ENCODE measurements at regions not wholly inside any gene's neighbourhood (a gene's known extent, or its start where the extent isn't known, plus 50 kb on each side); places are given as distances from the start of the nearest gene placed in this dataset.

DNA sequence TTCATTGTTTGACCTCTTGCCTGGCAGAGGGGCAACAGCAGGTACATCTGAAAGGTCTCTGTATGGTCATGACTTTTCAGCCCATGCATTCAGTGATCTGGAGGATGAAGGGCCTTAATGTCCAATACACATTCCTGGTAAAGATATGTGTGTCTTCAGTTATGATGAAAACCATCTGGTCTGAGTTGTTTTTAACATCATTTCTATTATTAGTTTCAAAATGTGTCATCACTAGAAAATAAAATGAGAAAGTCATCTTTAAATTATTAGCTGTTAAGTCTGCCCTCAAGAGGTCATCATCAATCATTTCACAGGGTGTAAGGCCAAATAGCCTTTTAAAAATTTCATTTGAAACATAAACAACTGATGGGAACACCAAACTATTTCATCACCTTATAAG is 92.1 kb upstream of the PLSCR4 start:
- no peaks in the 10 kb centered on the region for H3K9me3 ChIP-seq
- peaks cover 0 to 23% (median 0%) of the 10 kb centered on the region in 3 donors for H3K4me1 ChIP-seq
- no peak for ATAC-seq
- no peaks in the 10 kb centered on the region for H3K27me3 ChIP-seq
- peak overlapping the region in 3 of 4 donors; percentile 6 to 57 (median 26) for H3K27ac ChIP-seq
- H3K36me3 ChIP-seq = no peaks in the 10 kb centered on the region
- H3K4me3 ChIP-seq = no peak overlapping the region
- TF ChIP-seq POLR2AphosphoS5 (IDR thresholded peaks at IDR 0.05) = peak; percentile 91
- TF ChIP-seq, protein P1, sequence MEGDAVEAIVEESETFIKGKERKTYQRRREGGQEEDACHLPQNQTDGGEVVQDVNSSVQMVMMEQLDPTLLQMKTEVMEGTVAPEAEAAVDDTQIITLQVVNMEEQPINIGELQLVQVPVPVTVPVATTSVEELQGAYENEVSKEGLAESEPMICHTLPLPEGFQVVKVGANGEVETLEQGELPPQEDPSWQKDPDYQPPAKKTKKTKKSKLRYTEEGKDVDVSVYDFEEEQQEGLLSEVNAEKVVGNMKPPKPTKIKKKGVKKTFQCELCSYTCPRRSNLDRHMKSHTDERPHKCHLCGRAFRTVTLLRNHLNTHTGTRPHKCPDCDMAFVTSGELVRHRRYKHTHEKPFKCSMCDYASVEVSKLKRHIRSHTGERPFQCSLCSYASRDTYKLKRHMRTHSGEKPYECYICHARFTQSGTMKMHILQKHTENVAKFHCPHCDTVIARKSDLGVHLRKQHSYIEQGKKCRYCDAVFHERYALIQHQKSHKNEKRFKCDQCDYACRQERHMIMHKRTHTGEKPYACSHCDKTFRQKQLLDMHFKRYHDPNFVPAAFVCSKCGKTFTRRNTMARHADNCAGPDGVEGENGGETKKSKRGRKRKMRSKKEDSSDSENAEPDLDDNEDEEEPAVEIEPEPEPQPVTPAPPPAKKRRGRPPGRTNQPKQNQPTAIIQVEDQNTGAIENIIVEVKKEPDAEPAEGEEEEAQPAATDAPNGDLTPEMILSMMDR (IDR thresholded peaks at IDR 0.05) = no peak

DNA sequence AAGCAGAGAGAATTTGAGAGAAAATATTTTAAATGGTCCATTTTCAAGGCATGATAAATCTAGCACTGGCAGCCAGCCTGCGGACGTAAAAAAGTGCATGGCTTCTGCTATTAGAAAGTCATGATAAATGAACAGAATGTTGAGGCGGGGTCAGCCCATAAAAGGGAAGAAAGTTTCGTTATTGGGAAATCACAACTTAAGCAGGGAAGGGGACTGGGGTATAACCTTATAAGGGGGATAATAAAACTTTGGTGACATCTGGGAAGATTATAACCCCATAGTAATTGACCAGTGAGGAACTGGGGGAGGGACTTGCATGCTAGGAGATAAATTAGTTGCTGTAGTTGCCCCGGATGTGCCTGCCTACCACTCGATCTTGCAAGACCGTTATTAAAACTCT is 88.4 kb upstream of the PLSCR4 start:
- Histone ChIP-seq H3K4me1 (peaks cover 0 to 23% (median 0%) of the 10 kb centered on the region in 3 donors), H3K27me3 (no peaks in the 10 kb centered on the region), H3K36me3 (no peaks in the 10 kb centered on the region), H3K4me3 (peak overlapping the region; percentile 23 to 37), H3K9me3 (no peaks in the 10 kb centered on the region), H3K27ac (peak overlapping the region in 3 of 4 donors; percentile 20 to 55 (median 29))
- peak; percentile 51 for ATAC-seq
- WGBS, 2 donors (ENCODE audit: low coverage in 1 of 2) = 33 to 34% methylated on average over 7 of the region's 7 CpGs
- peak; percentile 76 for TF ChIP-seq POLR2AphosphoS5 (IDR thresholded peaks at IDR 0.05)
- TF ChIP-seq, protein P1 (IDR thresholded peaks at IDR 0.05) = no peak

DNA sequence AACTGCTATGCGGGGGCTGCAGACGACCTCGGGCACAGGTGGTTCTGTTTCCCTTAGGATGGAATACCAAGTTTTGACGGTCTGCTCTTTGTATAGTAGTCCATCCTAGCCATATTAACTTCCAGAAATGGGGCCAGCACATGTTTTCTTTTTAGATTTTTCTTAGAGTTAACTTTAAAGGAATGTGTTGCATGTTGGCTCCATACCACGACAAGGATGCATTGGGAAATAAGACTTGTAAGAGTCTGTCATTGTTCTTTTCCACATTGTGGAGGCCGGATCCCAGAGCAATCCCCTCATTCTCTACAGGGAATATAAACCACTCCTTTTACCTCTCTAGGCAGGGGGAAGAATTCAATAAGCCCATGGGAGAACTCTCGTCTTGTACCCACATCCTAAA is 87.1 kb upstream of the PLSCR4 start:
- Histone ChIP-seq H3K9me3 (no peaks in the 10 kb centered on the region), H3K4me1 (peaks cover 0 to 16% (median 0%) of the 10 kb centered on the region in 3 donors), H3K27me3 (no peaks in the 10 kb centered on the region), H3K27ac (no peak overlapping the region), H3K4me3 (no peak overlapping the region), H3K36me3 (no peaks in the 10 kb centered on the region)
- 75 to 81% methylated on average over 5 to 6 of the region's 7 CpGs for WGBS, 2 donors (ENCODE audit: low coverage in 1 of 2)
- ATAC-seq = no peak
- no peak for TF ChIP-seq EP300 (IDR thresholded peaks at IDR 0.05)
- no peak for TF ChIP-seq POLR2A (IDR thresholded peaks at IDR 0.05)
- TF ChIP-seq, protein P1 (IDR thresholded peaks at IDR 0.05) = no peak
- TF ChIP-seq POLR2AphosphoS5 (IDR thresholded peaks at IDR 0.05) = no peak

DNA sequence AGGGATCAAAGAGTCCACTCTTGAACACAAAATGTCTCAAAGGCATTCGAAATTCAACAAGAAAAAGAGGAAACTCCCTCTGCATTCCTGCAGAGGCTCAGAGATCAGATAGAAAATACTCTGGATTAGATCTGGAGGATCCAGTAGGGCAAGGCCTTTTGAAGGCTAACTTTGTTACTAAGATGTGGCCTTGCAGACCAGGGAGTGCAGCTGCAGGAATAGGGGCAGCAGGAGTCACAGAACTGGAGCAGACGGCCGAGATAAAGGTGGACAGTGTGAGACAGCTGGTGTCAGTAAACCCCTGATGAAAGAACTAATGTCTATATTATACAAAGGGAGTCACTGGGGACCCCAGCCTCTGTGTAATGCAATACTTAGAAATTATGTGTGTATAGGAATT is 84.5 kb upstream of the PLSCR4 start:
- Histone ChIP-seq H3K4me3 (no peak overlapping the region), H3K27ac (no peak overlapping the region), H3K9me3 (no peaks in the 10 kb centered on the region), H3K27me3 (no peaks in the 10 kb centered on the region), H3K36me3 (no peaks in the 10 kb centered on the region), H3K4me1 (peaks cover 0 to 8% (median 0%) of the 10 kb centered on the region in 3 donors)
- TF ChIP-seq POLR2A (IDR thresholded peaks at IDR 0.05) (no peak), POLR2AphosphoS5 (IDR thresholded peaks at IDR 0.05) (no peak), EP300 (IDR thresholded peaks at IDR 0.05) (no peak)
- TF ChIP-seq, protein P1 (IDR thresholded peaks at IDR 0.05) = no peak
- no peak for ATAC-seq
- WGBS, 2 donors (ENCODE audit: low coverage in 1 of 2) = 98 to 100% methylated on average over 2 to 3 of the region's 3 CpGs

DNA sequence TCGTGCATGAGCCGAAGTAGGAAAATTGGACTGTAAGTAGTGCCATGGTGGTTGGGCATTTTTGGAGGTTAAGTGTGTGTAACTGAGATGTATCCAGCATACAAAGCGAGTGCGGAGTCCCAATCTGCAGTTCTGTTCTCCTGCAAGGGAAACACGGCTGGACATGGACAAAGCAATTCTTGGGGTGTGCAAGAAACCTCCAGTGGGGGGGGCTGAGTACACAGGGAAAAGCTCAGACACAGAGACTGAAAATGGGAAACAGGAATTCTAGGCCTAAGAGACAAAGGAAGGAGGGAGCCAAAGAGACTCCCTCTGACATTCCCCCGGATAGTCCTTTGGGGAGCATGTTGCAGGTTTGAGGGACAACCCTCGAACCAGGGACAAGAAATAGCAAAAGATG is 83.2 kb upstream of the PLSCR4 start:
- no peak for ATAC-seq
- H3K36me3 ChIP-seq = no peaks in the 10 kb centered on the region
- H3K27ac ChIP-seq = no peak overlapping the region
- TF ChIP-seq EP300 (IDR thresholded peaks at IDR 0.05) = no peak
- TF ChIP-seq, protein P1 (IDR thresholded peaks at IDR 0.05) = peak in 3 of 4 experiments; percentile 13 to 53 (median 28)
- H3K27me3 ChIP-seq = no peaks in the 10 kb centered on the region
- no peaks in the 10 kb centered on the region for H3K9me3 ChIP-seq
- no peak overlapping the region for H3K4me3 ChIP-seq
- 87 to 89% methylated on average over 4 to 7 of the region's 7 CpGs for WGBS, 2 donors (ENCODE audit: low coverage in 1 of 2)
- H3K4me1 ChIP-seq = peaks cover 0 to 8% (median 0%) of the 10 kb centered on the region in 3 donors
